Astrocyte (in vitro differentiated cells and primary cell): ENCODE measurements at regions not wholly inside any gene's neighbourhood (a gene's known extent, or its start where the extent isn't known, plus 50 kb on each side); places are given as distances from the start of the nearest gene placed in this dataset.

Source experiments
- CTCF ChIP-seq: IDR thresholded peaks from 2 replicates; pipeline ENCODE4 v1.5.1; 2011; ENCODE audit warnings: low read depth, mild to moderate bottlenecking, inconsistent platforms, low read length, moderate library complexity; ENCODE audit not compliant: insufficient read depth
- EZH2 ChIP-seq: IDR thresholded peaks from 2 replicates; pipeline ENCODE4 v1.6.1; 2012; ENCODE audit warnings: mild to moderate bottlenecking, low read length, inconsistent platforms; ENCODE audit not compliant: insufficient read depth

GRCh38 chr10:78365694-78366093 is 332.0 kb downstream of the RPS24 start:
- TF ChIP-seq CTCF (no peak), EZH2 (no peak)
